Duodenal mucosa (tissue), 2 donors: ENCODE measurements at regions not wholly inside any gene's neighbourhood (a gene's known extent, or its start where the extent isn't known, plus 50 kb on each side); places are given as distances from the start of the nearest gene placed in this dataset.
A peak's percentile ranks its signal among the peaks of the same experiment; 100 is the strongest.

Experiments
- H3K27ac ChIP-seq: one replicate; pipeline ENCODE4 v1.7.0; 2013; ENCODE audit warnings: low read depth, low read length
- H3K27me3 ChIP-seq, 2 donors: one replicate each; pipeline ENCODE4 v1.7.0; 2013; ENCODE audit warnings: low read length in 2 of 2, control low read depth in 1 of 2; ENCODE audit not compliant: insufficient read depth in 2 of 2, control insufficient read depth in 1 of 2
- H3K36me3 ChIP-seq, 2 donors: one replicate each; pipeline ENCODE4 v1.7.0; 2013; ENCODE audit warnings: low read length in 2 of 2, control low read depth in 1 of 2; ENCODE audit not compliant: insufficient read depth in 2 of 2, control insufficient read depth in 1 of 2
- H3K4me1 ChIP-seq, 2 donors: one replicate each; pipeline ENCODE4 v1.7.0; 2013; ENCODE audit warnings: low read length in 2 of 2, control low read depth in 1 of 2; ENCODE audit not compliant: insufficient read depth in 2 of 2, control insufficient read depth in 1 of 2
- H3K4me3 ChIP-seq, 2 donors: one replicate each; pipeline ENCODE4 v1.7.0; 2013; ENCODE audit warnings: low read length in 2 of 2, low read depth in 1 of 2
- H3K9ac ChIP-seq, 2 donors: one replicate each; pipeline ENCODE4 v1.7.0; 2013; ENCODE audit warnings: low read length in 2 of 2, low read depth in 1 of 2
- H3K9me3 ChIP-seq, 2 donors: one replicate each; pipeline ENCODE4 v1.7.0; 2013; ENCODE audit warnings: low read length in 2 of 2, control low read depth in 1 of 2; ENCODE audit not compliant: control insufficient read depth in 1 of 2

GRCh38 chr6:6968357-6968730, 139.4 kb upstream of the RREB1 start:
- Histone ChIP-seq H3K36me3 (no peaks in the 10 kb centered on the region), H3K9ac (no peak overlapping the region), H3K4me1 (peaks cover 22 to 38% of the 10 kb centered on the region in 2 donors), H3K27me3 (no peaks in the 10 kb centered on the region), H3K9me3 (no peaks in the 10 kb centered on the region), H3K4me3 (no peak overlapping the region), H3K27ac (no peak overlapping the region)

- Histone ChIP-seq H3K4me3 (no peak overlapping the region), H3K27me3 (no peaks in the 10 kb centered on the region), H3K4me1 (peaks cover 22 to 38% of the 10 kb centered on the region in 2 donors), H3K36me3 (no peaks in the 10 kb centered on the region), H3K9me3 (no peaks in the 10 kb centered on the region), H3K27ac (no peak overlapping the region), H3K9ac (peak overlapping the region in 1 of 2 donors; percentile 12)
Observed at GRCh38 chr6:6968731-6969552, 138.8 kb upstream of the RREB1 start.

- Histone ChIP-seq H3K9ac (peak overlapping the region in 1 of 2 donors; percentile 63), H3K4me3 (no peak overlapping the region), H3K27ac (peak overlapping the region; percentile 46), H3K9me3 (no peaks in the 10 kb centered on the region), H3K27me3 (no peaks in the 10 kb centered on the region), H3K36me3 (no peaks in the 10 kb centered on the region), H3K4me1 (peaks cover 22 to 38% of the 10 kb centered on the region in 2 donors)
Observed at GRCh38 chr6:6969761-6970223, 138.0 kb upstream of the RREB1 start.

- peaks cover 22 to 34% of the 10 kb centered on the region in 2 donors for H3K4me1 ChIP-seq
- no peak overlapping the region for H3K27ac ChIP-seq
Observed at GRCh38 chr6:6970851-6971250, 136.9 kb upstream of the RREB1 start.

GRCh38 chr6:6971369-6971768, 136.4 kb upstream of the RREB1 start:
- Histone ChIP-seq H3K9me3 (no peaks in the 10 kb centered on the region), H3K4me3 (no peak overlapping the region), H3K27me3 (no peaks in the 10 kb centered on the region), H3K9ac (no peak overlapping the region), H3K36me3 (no peaks in the 10 kb centered on the region), H3K27ac (no peak overlapping the region), H3K4me1 (peaks cover 22 to 34% of the 10 kb centered on the region in 2 donors)

More at GRCh38 chr6:6970851-6971250, 136.9 kb upstream of the RREB1 start:
- Histone ChIP-seq H3K27me3 (no peaks in the 10 kb centered on the region), H3K36me3 (no peaks in the 10 kb centered on the region), H3K9me3 (no peaks in the 10 kb centered on the region), H3K9ac (peak overlapping the region in 1 of 2 donors; percentile 63), H3K4me3 (no peak overlapping the region)

GRCh38 chr6:6972456-6972855, 135.3 kb upstream of the RREB1 start:
- Histone ChIP-seq H3K36me3 (no peaks in the 10 kb centered on the region), H3K4me3 (no peak overlapping the region), H3K27me3 (no peaks in the 10 kb centered on the region), H3K9me3 (no peaks in the 10 kb centered on the region), H3K27ac (no peak overlapping the region), H3K9ac (no peak overlapping the region), H3K4me1 (peaks cover 22 to 34% of the 10 kb centered on the region in 2 donors)

- H3K27ac ChIP-seq = no peak overlapping the region
- H3K9me3 ChIP-seq = no peaks in the 10 kb centered on the region
- H3K4me3 ChIP-seq = no peak overlapping the region
- peaks cover 22 to 26% of the 10 kb centered on the region in 2 donors for H3K4me1 ChIP-seq
- H3K9ac ChIP-seq = no peak overlapping the region
- no peaks in the 10 kb centered on the region for H3K27me3 ChIP-seq
- H3K36me3 ChIP-seq = no peaks in the 10 kb centered on the region
Observed at GRCh38 chr6:6973721-6974120, 134.0 kb upstream of the RREB1 start.

GRCh38 chr6:6975459-6976111, 132.2 kb upstream of the RREB1 start:
- H3K4me3 ChIP-seq = no peak overlapping the region
- H3K4me1 ChIP-seq = peaks cover 12 to 15% of the 10 kb centered on the region in 2 donors
- no peak overlapping the region for H3K27ac ChIP-seq
- H3K9ac ChIP-seq = no peak overlapping the region
- no peaks in the 10 kb centered on the region for H3K27me3 ChIP-seq
- no peaks in the 10 kb centered on the region for H3K36me3 ChIP-seq
- H3K9me3 ChIP-seq = no peaks in the 10 kb centered on the region

GRCh38 chr6:6976193-6976592, 131.6 kb upstream of the RREB1 start:
- no peak overlapping the region for H3K4me3 ChIP-seq
- H3K4me1 ChIP-seq = peaks cover 6 to 9% of the 10 kb centered on the region in 2 donors
- H3K9ac ChIP-seq = no peak overlapping the region
- H3K9me3 ChIP-seq = no peaks in the 10 kb centered on the region
- no peaks in the 10 kb centered on the region for H3K27me3 ChIP-seq
- H3K36me3 ChIP-seq = no peaks in the 10 kb centered on the region
- no peak overlapping the region for H3K27ac ChIP-seq

- H3K27me3 ChIP-seq = no peaks in the 10 kb centered on the region
- H3K4me3 ChIP-seq = no peak overlapping the region
- H3K27ac ChIP-seq = no peak overlapping the region
- peaks cover 0 to 5% of the 10 kb centered on the region in 2 donors for H3K4me1 ChIP-seq
- H3K9ac ChIP-seq = no peak overlapping the region
- H3K9me3 ChIP-seq = no peaks in the 10 kb centered on the region
- H3K36me3 ChIP-seq = no peaks in the 10 kb centered on the region
Observed at GRCh38 chr6:6978731-6979130, 129.0 kb upstream of the RREB1 start.
